ENCODE measurements at regions not wholly inside any gene's neighbourhood (a gene's known extent, or its start where the extent isn't known, plus 50 kb on each side); places are given as distances from the start of the nearest gene placed in this dataset.

DNA sequence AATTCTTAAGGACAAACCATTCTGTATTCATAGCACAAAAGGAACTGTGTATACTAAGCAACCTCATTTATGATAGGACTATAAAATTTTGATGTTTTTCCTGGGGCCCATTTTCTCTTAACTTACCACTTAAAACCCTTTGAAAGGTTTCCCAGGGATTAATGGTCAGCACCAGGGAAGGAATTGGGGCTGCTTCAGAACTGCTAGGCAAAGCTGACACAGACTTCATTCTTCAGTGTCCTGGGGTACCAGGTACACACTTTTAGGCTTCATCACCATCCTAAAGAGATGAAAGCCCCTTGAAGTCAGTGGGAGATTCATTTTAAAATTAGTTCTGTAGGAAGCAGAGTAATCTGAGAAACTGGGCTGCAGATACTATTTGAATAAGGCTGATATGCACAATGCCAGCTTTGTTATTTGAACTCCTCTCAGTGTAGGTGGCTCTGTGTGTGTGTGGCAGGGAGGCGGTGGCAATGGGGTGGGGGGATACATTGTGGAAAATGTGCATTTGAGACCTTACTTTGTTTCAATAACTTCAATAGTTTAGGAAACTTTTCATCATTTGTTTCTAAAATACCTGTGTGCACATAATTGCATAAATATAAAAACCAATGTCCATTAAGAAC, 329.3 kb upstream of the DCN start:
- ChIA-PET POLR2A (ENCODE audit: low non-redundant PET) (no interaction called here), CTCF (no interaction called here)
- no peaks in the 10 kb centered on the region for H3K36me3 ChIP-seq (ENCODE audit: insufficient read depth, low read length, poor library complexity, severe bottlenecking)
- intact Hi-C loops (cut with micrococcal nuclease; ENCODE audit: unreplicated experiment) = no loop called here
- DNase-seq (ENCODE audit: low spot score) = no peak
- BruUV-seq (replicated peaks) = no TSS peak
- no peak for TF ChIP-seq EZH2 (IDR thresholded peaks at IDR 0.05; ENCODE audit: borderline replicate concordance, low read depth, low read length, poor library complexity, severe bottlenecking)
- TF ChIP-seq, protein P1, sequence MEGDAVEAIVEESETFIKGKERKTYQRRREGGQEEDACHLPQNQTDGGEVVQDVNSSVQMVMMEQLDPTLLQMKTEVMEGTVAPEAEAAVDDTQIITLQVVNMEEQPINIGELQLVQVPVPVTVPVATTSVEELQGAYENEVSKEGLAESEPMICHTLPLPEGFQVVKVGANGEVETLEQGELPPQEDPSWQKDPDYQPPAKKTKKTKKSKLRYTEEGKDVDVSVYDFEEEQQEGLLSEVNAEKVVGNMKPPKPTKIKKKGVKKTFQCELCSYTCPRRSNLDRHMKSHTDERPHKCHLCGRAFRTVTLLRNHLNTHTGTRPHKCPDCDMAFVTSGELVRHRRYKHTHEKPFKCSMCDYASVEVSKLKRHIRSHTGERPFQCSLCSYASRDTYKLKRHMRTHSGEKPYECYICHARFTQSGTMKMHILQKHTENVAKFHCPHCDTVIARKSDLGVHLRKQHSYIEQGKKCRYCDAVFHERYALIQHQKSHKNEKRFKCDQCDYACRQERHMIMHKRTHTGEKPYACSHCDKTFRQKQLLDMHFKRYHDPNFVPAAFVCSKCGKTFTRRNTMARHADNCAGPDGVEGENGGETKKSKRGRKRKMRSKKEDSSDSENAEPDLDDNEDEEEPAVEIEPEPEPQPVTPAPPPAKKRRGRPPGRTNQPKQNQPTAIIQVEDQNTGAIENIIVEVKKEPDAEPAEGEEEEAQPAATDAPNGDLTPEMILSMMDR (conservative IDR thresholded peaks at IDR 0.05; ENCODE audit: low read depth, low read length) = no peak
- H3K9me3 ChIP-seq (ENCODE audit: low read depth, low read length, poor library complexity, severe bottlenecking) = no peaks in the 10 kb centered on the region
- H3K27me3 ChIP-seq (replicated peaks; ENCODE audit: insufficient read depth, low read depth, low read length, poor library complexity) = no peaks in the 10 kb centered on the region
- no peak overlapping the region for H3K27ac ChIP-seq (ENCODE audit: low read depth, low read length, poor library complexity, severe bottlenecking)
- H3K4me3 ChIP-seq (ENCODE audit: low read depth, low read length, poor library complexity, severe bottlenecking) = no peak overlapping the region
- no peaks in the 10 kb centered on the region for H3K4me1 ChIP-seq (ENCODE audit: insufficient read depth, low read length, poor library complexity, severe bottlenecking)

GRCh38 chr12:91507754-91508153, 325.1 kb upstream of the DCN start:
- TF ChIP-seq, protein P1 (conservative IDR thresholded peaks at IDR 0.05; ENCODE audit: low read depth, low read length) = no peak
- TF ChIP-seq EZH2 (IDR thresholded peaks at IDR 0.05; ENCODE audit: borderline replicate concordance, low read depth, low read length, poor library complexity, severe bottlenecking) = no peak
- ChIA-PET CTCF (no interaction called here), POLR2A (ENCODE audit: low non-redundant PET) (no interaction called here)
- no peak overlapping the region for H3K27ac ChIP-seq (ENCODE audit: low read depth, low read length, poor library complexity, severe bottlenecking)
- no peak for DNase-seq (ENCODE audit: low spot score)
- intact Hi-C loops (cut with micrococcal nuclease; ENCODE audit: unreplicated experiment) = no loop called here
- BruUV-seq (replicated peaks) = no TSS peak
- no peaks in the 10 kb centered on the region for H3K36me3 ChIP-seq (ENCODE audit: insufficient read depth, low read length, poor library complexity, severe bottlenecking)
- no peak overlapping the region for H3K4me3 ChIP-seq (ENCODE audit: low read depth, low read length, poor library complexity, severe bottlenecking)
- no peaks in the 10 kb centered on the region for H3K4me1 ChIP-seq (ENCODE audit: insufficient read depth, low read length, poor library complexity, severe bottlenecking)
- H3K27me3 ChIP-seq (replicated peaks; ENCODE audit: insufficient read depth, low read depth, low read length, poor library complexity) = peaks cover 5% of the 10 kb centered on the region
- H3K9me3 ChIP-seq (ENCODE audit: low read depth, low read length, poor library complexity, severe bottlenecking) = no peaks in the 10 kb centered on the region

- no peak for TF ChIP-seq EZH2 (IDR thresholded peaks at IDR 0.05; ENCODE audit: borderline replicate concordance, low read depth, low read length, poor library complexity, severe bottlenecking)
- TF ChIP-seq, protein P1 (conservative IDR thresholded peaks at IDR 0.05; ENCODE audit: low read depth, low read length) = no peak
- H3K4me3 ChIP-seq (ENCODE audit: low read depth, low read length, poor library complexity, severe bottlenecking) = no peak overlapping the region
- ChIA-PET CTCF (no interaction called here), POLR2A (ENCODE audit: low non-redundant PET) (no interaction called here)
- no TSS peak for BruUV-seq (replicated peaks)
- no peaks in the 10 kb centered on the region for H3K36me3 ChIP-seq (ENCODE audit: insufficient read depth, low read length, poor library complexity, severe bottlenecking)
- no peak overlapping the region for H3K27ac ChIP-seq (ENCODE audit: low read depth, low read length, poor library complexity, severe bottlenecking)
- intact Hi-C loops (cut with micrococcal nuclease; ENCODE audit: unreplicated experiment) = no loop called here
- H3K4me1 ChIP-seq (ENCODE audit: insufficient read depth, low read length, poor library complexity, severe bottlenecking) = no peaks in the 10 kb centered on the region
- no peak for DNase-seq (ENCODE audit: low spot score)
- peaks cover 5% of the 10 kb centered on the region for H3K27me3 ChIP-seq (replicated peaks; ENCODE audit: insufficient read depth, low read depth, low read length, poor library complexity)
- H3K9me3 ChIP-seq (ENCODE audit: low read depth, low read length, poor library complexity, severe bottlenecking) = no peaks in the 10 kb centered on the region
Observed at GRCh38 chr12:91506452-91506851, 323.8 kb upstream of the DCN start.

Measured in A673 (cell line).